ENCODE measurements at regions not wholly inside any gene's neighbourhood (a gene's known extent, or its start where the extent isn't known, plus 50 kb on each side); places are given as distances from the start of the nearest gene placed in this dataset.

GRCh38 chr2:84300696-84301029 lies 158.4 kb downstream of the SUCLG1 start:
- TF ChIP-seq GTF3C2 (IDR thresholded peaks at IDR 0.05; ENCODE audit: borderline replicate concordance, extremely low read depth, insufficient read length) (no peak), ZNF175 (CRISPR knock-in tag; IDR thresholded peaks at IDR 0.05; ENCODE audit: low read depth) (no peak), POLR2AphosphoS2 (IDR thresholded peaks at IDR 0.05; ENCODE audit: low read length) (no peak), USF1 (CRISPR knock-in tag; IDR thresholded peaks at IDR 0.05) (no peak)
